HEK293 (cell line): ENCODE measurements at regions not wholly inside any gene's neighbourhood (a gene's known extent, or its start where the extent isn't known, plus 50 kb on each side); places are given as distances from the start of the nearest gene placed in this dataset.
A peak's percentile ranks its signal among the peaks of the same experiment; 100 is the strongest.

ENCODE experiments used
- CTCF ChIA-PET: fragments of 350-600 bp; formaldehyde crosslinking; extraction: SDS; loops from one replicate; lab custom pipeline; 2021; ENCODE audit warnings: antibody characterized with exemption; lab: Yijun Ruan, JAX
- POLR2A ChIA-PET: fragments of 300-600 bp; formaldehyde crosslinking; extraction: SDS; loops from one replicate; lab custom pipeline; 2020; ENCODE audit warnings: antibody characterized with exemption, inconsistent platforms; lab: Yijun Ruan, JAX
- H3K27ac ChIP-seq: fragments of 200-500 bp; sonication (Bioruptor generic); 2 replicates; pipeline ENCODE4 v1.5.1; 2014; ENCODE audit warnings: low read depth, low read length, control low read depth, inconsistent platforms; ENCODE audit errors: extremely low read depth
- H3K36me3 ChIP-seq, 2 experiments: fragments of 200-500 bp in 1 of 2; sonication (Bioruptor generic) in 1 of 2; 1 replicate in 1 of 2; 2 replicates in 1 of 2; pipeline ENCODE4 v1.5.1; 2014 to 2017; ENCODE audit warnings: inconsistent platforms in 2 of 2, low read length in 2 of 2; ENCODE audit not compliant: control insufficient read depth in 2 of 2, insufficient read depth in 1 of 2
- H3K4me1 ChIP-seq: fragments of 200-500 bp; sonication (Bioruptor generic); 2 replicates; pipeline ENCODE4 v1.5.1; 2014; ENCODE audit warnings: mild to moderate bottlenecking, low read length, inconsistent platforms; ENCODE audit not compliant: control insufficient read depth, insufficient read depth
- H3K4me3 ChIP-seq: 2 replicates; pipeline ENCODE4 v1.5.1; 2011; ENCODE audit warnings: low read depth, mild to moderate bottlenecking, control low read depth, low read length, moderate library complexity
- H3K9me3 ChIP-seq: fragments of 200-500 bp; sonication (Bioruptor generic); 2 replicates; pipeline ENCODE4 v1.5.1; 2014; ENCODE audit warnings: low read depth, low read length, inconsistent platforms; ENCODE audit not compliant: control insufficient read depth, insufficient read depth
- BCL6B ChIP-seq: fragments of 450-650 bp; formaldehyde crosslinking; IDR thresholded peaks from 2 replicates; pipeline ENCODE4 v1.5.1; 2017; ENCODE audit warnings: missing biosample characterization, missing genetic modification characterization
- GLI4 ChIP-seq: fragments of 450-650 bp; formaldehyde crosslinking; IDR thresholded peaks from 2 replicates; pipeline ENCODE4 v1.5.1; 2016; ENCODE audit warnings: missing biosample characterization, missing genetic modification characterization
- KLF9 ChIP-seq: fragments of 450-650 bp; formaldehyde crosslinking; IDR thresholded peaks from 2 replicates; pipeline ENCODE4 v1.5.1; 2016; ENCODE audit warnings: missing biosample characterization, missing genetic modification characterization, low read depth
- PRDM2 ChIP-seq: fragments of 450-650 bp; formaldehyde crosslinking; IDR thresholded peaks from 2 replicates; pipeline ENCODE4 v1.5.1; 2016; ENCODE audit warnings: missing biosample characterization, missing genetic modification characterization, borderline replicate concordance
- RBAK ChIP-seq: fragments of 450-650 bp; formaldehyde crosslinking; IDR thresholded peaks from 2 replicates; pipeline ENCODE4 v1.5.1; 2016; ENCODE audit warnings: missing biosample characterization, missing genetic modification characterization
- YY1 ChIP-seq: fragments of 450-650 bp; formaldehyde crosslinking; IDR thresholded peaks from 2 replicates; pipeline ENCODE4 v1.5.1; 2018; ENCODE audit warnings: missing biosample characterization, missing genetic modification characterization
- ZFHX2 ChIP-seq: fragments of 450-650 bp; formaldehyde crosslinking; conservative IDR thresholded peaks from 2 replicates; pipeline ENCODE4 v1.5.1; 2016; ENCODE audit warnings: missing biosample characterization, missing genetic modification characterization
- ZFP37 ChIP-seq: fragments of 450-650 bp; formaldehyde crosslinking; IDR thresholded peaks from 2 replicates; pipeline ENCODE4 v1.5.1; 2016; ENCODE audit warnings: missing biosample characterization, missing genetic modification characterization
- ZNF10 ChIP-seq: fragments of 450-650 bp; formaldehyde crosslinking; IDR thresholded peaks from 2 replicates; pipeline ENCODE4 v1.5.1; 2017; ENCODE audit warnings: missing biosample characterization, missing genetic modification characterization
- ZNF155 ChIP-seq: fragments of 450-650 bp; formaldehyde crosslinking; IDR thresholded peaks from 2 replicates; pipeline ENCODE4 v1.5.1; 2016; ENCODE audit warnings: missing biosample characterization, missing genetic modification characterization
- ZNF18 ChIP-seq: fragments of 450-650 bp; formaldehyde crosslinking; IDR thresholded peaks from 2 replicates; pipeline ENCODE4 v1.5.1; 2016; ENCODE audit warnings: missing biosample characterization, missing genetic modification characterization
- ZNF274 ChIP-seq, 2 experiments: fragments of 200-500 bp in 1 of 2; fragments of 450-650 bp in 1 of 2; sonication (Bioruptor generic) in 1 of 2; formaldehyde crosslinking in 1 of 2; IDR thresholded peaks; 2 replicates each; pipeline versions ENCODE4 v1.5.1 to v1.6.1; 2014 to 2016; ENCODE audit warnings: borderline replicate concordance in 1 of 2, inconsistent platforms in 1 of 2, low read length in 1 of 2, missing biosample characterization in 1 of 2, missing genetic modification characterization in 1 of 2
- ZNF362 ChIP-seq: fragments of 450-650 bp; formaldehyde crosslinking; IDR thresholded peaks from 2 replicates; pipeline ENCODE4 v1.5.1; 2016; ENCODE audit warnings: missing biosample characterization, missing genetic modification characterization
- ZNF510 ChIP-seq: fragments of 450-650 bp; formaldehyde crosslinking; IDR thresholded peaks from 2 replicates; pipeline ENCODE4 v1.5.1; 2018; ENCODE audit warnings: mild to moderate bottlenecking, missing genetic modification characterization, missing biosample characterization; ENCODE audit not compliant: insufficient replicate concordance
- ZNF514 ChIP-seq: fragments of 450-650 bp; formaldehyde crosslinking; IDR thresholded peaks from 2 replicates; pipeline ENCODE4 v1.5.1; 2016; ENCODE audit warnings: missing biosample characterization, missing genetic modification characterization
- ZNF555 ChIP-seq: fragments of 450-650 bp; formaldehyde crosslinking; conservative IDR thresholded peaks from 2 replicates; pipeline ENCODE4 v1.5.1; 2017; ENCODE audit warnings: missing biosample characterization, mild to moderate bottlenecking, missing genetic modification characterization, inconsistent platforms
- ZNF707 ChIP-seq: fragments of 450-650 bp; formaldehyde crosslinking; IDR thresholded peaks from 2 replicates; pipeline ENCODE4 v1.5.1; 2016; ENCODE audit warnings: missing biosample characterization, missing genetic modification characterization

DNA sequence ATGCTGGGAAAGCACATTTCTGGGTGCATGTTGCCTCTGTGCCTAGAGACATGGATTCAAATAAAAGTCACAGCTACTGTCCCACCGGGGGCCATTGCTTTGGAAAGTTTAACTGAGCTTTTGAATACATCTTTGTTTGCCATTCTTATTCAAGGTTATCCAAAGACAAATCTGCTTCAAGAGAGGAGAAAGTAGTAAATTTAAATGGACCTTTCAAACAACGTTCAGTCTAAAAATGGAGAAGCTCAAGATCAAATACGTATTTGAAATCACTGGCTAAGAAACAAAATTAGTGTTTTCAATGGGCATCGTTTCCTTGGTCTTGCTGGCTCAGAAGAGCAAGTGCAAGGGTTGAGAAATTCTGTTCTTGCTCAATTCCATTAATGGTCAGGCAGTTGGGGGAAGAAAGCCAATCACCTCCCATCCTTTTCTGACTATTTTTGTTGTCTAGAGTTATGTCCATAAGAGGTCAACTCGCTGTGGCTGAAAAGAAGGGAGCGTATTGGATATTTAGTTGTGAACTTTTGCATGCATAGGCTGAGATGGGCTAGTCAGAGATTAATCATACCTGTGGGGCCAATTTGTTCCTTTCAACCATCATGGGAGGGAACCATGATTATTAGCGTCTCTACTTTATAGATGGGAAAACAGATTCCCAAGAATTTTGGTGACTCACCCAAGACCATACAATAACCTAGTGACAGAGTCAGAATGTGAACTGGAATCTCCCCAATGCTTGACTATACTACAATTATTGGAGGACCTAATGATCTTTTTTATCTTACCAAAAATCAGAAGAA, 276.2 kb upstream of the TNC start:
- POLR2A ChIA-PET: no interaction called here
- no peaks in the 10 kb centered on the region for H3K36me3 ChIP-seq
- peaks cover 23% of the 10 kb centered on the region for H3K4me1 ChIP-seq
- no peak overlapping the region for H3K27ac ChIP-seq
- no peak overlapping the region for H3K4me3 ChIP-seq
- H3K9me3 ChIP-seq: no peaks in the 10 kb centered on the region
- TF ChIP-seq GLI4 (tag by site-specific recombination) (no peak), ZNF510 (tag by site-specific recombination) (no peak), KLF9 (tag by site-specific recombination) (no peak)
- TF ChIP-seq, all 188 proteins: peak for 0
- CTCF ChIA-PET: interaction anchor here (0.7 kb wide), 1 partner anchor 130 kb away, joined by 3 read pairs; no protein-coding TSS in a partner anchor

GRCh38 chr9:115395511-115396021, 277.6 kb upstream of the TNC start:
- POLR2A ChIA-PET: interaction anchor here (0.8 to 1.6 kb wide), 2 partner anchors 22 to 182 kb away, joined by 7 to 8 read pairs; no protein-coding TSS in a partner anchor
- Histone ChIP-seq H3K36me3 (no peaks in the 10 kb centered on the region), H3K27ac (peak overlapping the region; percentile 38), H3K4me3 (no peak overlapping the region)
- CTCF ChIA-PET: interaction anchor here (0.6 to 1.5 kb wide), 6 partner anchors 15 to 234 kb away, joined by 3 to 5 read pairs (median 3); no protein-coding TSS in a partner anchor
- TF ChIP-seq RBAK: no peak
- no peak for TF ChIP-seq PRDM2 (tag by site-specific recombination)
- no peak for TF ChIP-seq ZNF362 (tag by site-specific recombination)
- TF ChIP-seq ZNF10: no peak
- TF ChIP-seq ZFP37: no peak
- no peak for TF ChIP-seq ZNF274 (IDR thresholded peaks at IDR 0.05; ENCODE audit: low read length)
- TF ChIP-seq ZNF274 (tag by site-specific recombination; IDR thresholded peaks at IDR 0.05; ENCODE audit: borderline replicate concordance): no peak
- no peak for TF ChIP-seq ZFHX2 (tag by site-specific recombination)
- no peak for TF ChIP-seq BCL6B
- no peak for TF ChIP-seq ZNF510 (tag by site-specific recombination)
- TF ChIP-seq YY1 (tag by site-specific recombination): no peak
- no peak for TF ChIP-seq ZNF555
- TF ChIP-seq ZNF18 (tag by site-specific recombination): no peak
- TF ChIP-seq ZNF514 (tag by site-specific recombination): no peak
- TF ChIP-seq ZNF707 (tag by site-specific recombination): no peak
- TF ChIP-seq ZNF155: no peak
- TF ChIP-seq, all 188 proteins: peak for 0
- H3K4me1 ChIP-seq: peaks cover 23% of the 10 kb centered on the region
- no peaks in the 10 kb centered on the region for H3K9me3 ChIP-seq
